Adipocyte (in vitro differentiated cells): ENCODE measurements at regions not wholly inside any gene's neighbourhood (a gene's known extent, or its start where the extent isn't known, plus 50 kb on each side); places are given as distances from the start of the nearest gene placed in this dataset.

Experiments
- DNase-seq: peaks from one replicate; pipeline ENCODE4 v3.0.0-alpha.2; 2015; ENCODE audit warnings: low read depth
- H3K27me3 ChIP-seq: replicated peaks from 2 replicates; pipeline ENCODE4 v1.7.0; 2013; ENCODE audit warnings: mild to moderate bottlenecking, low read length, moderate library complexity; ENCODE audit not compliant: control insufficient read depth, insufficient read depth
- H3K36me3 ChIP-seq: 2 replicates; pipeline ENCODE4 v1.7.0; 2013; ENCODE audit warnings: low read length, mild to moderate bottlenecking, moderate library complexity; ENCODE audit not compliant: control insufficient read depth, insufficient read depth, severe bottlenecking
- H3K4me1 ChIP-seq: 2 replicates; pipeline ENCODE4 v1.7.0; 2013; ENCODE audit warnings: mild to moderate bottlenecking, low read length, moderate library complexity; ENCODE audit not compliant: control insufficient read depth, insufficient read depth
- H3K4me3 ChIP-seq: 2 replicates; pipeline ENCODE4 v1.7.0; 2013; ENCODE audit warnings: mild to moderate bottlenecking, low read length, moderate library complexity
- H3K9ac ChIP-seq: 2 replicates; pipeline ENCODE4 v1.7.0; 2013; ENCODE audit warnings: mild to moderate bottlenecking, low read length, moderate library complexity
- H3K9me3 ChIP-seq: 2 replicates; pipeline ENCODE4 v1.7.0; 2013; ENCODE audit warnings: mild to moderate bottlenecking, low read length, moderate library complexity; ENCODE audit not compliant: control insufficient read depth

DNA sequence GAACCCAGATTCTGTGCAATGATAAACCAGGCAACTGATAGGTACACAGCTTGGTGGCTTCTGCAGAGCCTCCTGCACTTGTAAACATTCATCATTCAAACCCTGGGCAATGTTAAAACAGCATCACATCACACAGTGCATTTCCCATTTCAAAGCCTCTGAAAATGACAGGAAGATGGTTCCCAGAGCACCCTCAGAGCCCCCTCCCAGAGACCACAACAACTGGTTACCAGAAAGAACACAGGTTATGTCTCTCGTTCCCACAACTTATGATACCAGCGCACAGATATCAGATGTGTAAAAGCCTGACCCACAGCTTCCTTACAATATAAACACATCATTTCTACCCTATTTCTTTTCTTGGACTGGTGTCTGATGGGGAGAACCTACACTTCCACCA, 248.7 kb downstream of the AUH start:
- Histone ChIP-seq H3K4me3 (no peak overlapping the region), H3K9ac (no peak overlapping the region), H3K9me3 (peaks cover 20% of the 10 kb centered on the region), H3K27me3 (no peaks in the 10 kb centered on the region), H3K4me1 (peaks cover 21% of the 10 kb centered on the region), H3K36me3 (no peaks in the 10 kb centered on the region)
- no peak for DNase-seq

DNA sequence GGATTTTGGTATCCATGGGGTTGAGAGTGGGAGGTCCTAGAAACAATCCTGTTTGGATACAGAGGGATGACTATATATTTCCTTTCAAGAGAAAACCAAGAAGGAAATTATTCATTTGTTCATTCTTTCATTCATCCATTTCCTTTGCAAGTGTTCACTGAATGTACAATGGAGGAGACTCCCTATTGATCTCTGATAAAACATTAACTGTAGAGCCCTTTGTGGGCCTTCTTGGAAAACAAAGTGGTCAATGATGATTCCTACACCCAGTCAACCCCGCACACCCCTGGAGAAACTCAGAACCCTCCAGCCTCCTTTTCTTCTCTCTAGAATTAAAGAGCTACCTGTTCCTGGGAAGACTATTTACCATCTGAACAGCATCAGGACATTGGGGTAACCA, 247.3 kb downstream of the AUH start:
- Histone ChIP-seq H3K4me3 (no peak overlapping the region), H3K9ac (no peak overlapping the region), H3K27me3 (no peaks in the 10 kb centered on the region), H3K9me3 (peaks cover 20% of the 10 kb centered on the region), H3K36me3 (no peaks in the 10 kb centered on the region), H3K4me1 (peaks cover 34% of the 10 kb centered on the region)
- no peak for DNase-seq

DNA sequence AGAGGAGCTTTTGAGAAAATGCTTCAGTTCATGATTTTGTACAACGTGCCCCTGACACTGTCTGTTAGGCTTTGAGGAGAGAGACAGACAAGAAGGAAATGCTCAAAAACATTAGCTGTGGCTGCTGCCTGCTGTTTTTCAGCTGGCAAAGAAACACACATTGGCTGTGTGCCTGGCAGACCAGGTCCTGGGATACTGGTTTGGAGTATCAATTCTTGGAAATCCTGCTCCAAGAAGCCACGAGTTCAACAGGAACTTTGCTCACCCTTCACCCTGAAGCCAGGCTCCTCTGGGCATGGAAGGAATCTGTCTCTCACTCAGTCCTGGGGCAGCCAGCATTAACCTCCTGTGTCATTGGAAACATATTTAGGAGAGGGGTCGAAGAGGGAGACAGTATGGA, 245.5 kb downstream of the AUH start:
- Histone ChIP-seq H3K27me3 (no peaks in the 10 kb centered on the region), H3K4me3 (peak overlapping the region; percentile 36), H3K9me3 (peaks cover 6% of the 10 kb centered on the region), H3K4me1 (peaks cover 48% of the 10 kb centered on the region), H3K36me3 (no peaks in the 10 kb centered on the region), H3K9ac (peak overlapping the region; percentile 59)
- no peak for DNase-seq

DNA sequence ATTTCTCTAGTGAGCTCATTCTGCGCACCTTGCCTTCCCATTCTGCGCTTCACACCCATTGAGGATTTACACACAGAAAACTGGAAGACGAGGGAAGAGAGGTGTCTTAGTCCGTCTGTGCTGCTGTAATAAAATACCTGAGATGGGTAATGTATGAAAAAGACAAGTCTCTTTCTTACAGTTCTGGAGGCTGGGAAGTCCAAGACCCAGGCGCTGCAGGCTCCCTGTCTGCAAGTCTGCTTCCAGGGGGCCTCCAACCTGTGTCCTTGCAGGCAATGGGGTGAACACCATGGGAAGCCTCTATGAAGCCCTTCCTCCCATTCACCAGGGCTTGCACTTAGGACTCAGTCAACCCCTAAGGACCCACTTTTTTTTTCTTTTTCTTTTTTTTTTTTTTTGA, 245.0 kb downstream of the AUH start:
- peaks cover 48% of the 10 kb centered on the region for H3K4me1 ChIP-seq
- H3K9me3 ChIP-seq: peaks cover 6% of the 10 kb centered on the region
- H3K36me3 ChIP-seq: no peaks in the 10 kb centered on the region
- peak overlapping the region; percentile 59 for H3K9ac ChIP-seq
- DNase-seq: no peak
- H3K27me3 ChIP-seq: no peaks in the 10 kb centered on the region
- peak overlapping the region; percentile 36 for H3K4me3 ChIP-seq

DNA sequence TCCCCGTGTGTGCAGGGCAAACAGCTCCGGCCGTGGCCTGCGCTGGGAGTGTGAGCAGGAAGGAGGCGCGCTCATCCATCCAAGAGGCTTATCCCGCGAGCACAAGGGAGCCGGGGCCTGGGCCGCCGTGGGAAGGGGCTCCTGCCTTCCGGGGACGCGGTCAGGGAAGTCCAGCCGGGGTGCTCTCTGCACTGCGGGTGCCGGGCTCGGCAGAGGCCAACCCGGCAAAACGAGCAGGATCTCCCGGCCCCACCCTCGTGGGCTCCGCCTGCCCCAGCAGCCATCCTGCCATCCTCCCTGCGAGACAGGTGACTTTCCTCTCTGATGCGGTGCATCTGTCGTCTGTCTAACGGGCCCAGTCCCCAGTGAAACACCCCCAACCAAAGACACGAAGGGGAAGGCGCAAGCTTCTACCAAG, 244.2 kb downstream of the AUH start:
- DNase-seq: no peak
- Histone ChIP-seq H3K27me3 (no peaks in the 10 kb centered on the region), H3K4me3 (peak overlapping the region; percentile 72), H3K9me3 (peaks cover 6% of the 10 kb centered on the region), H3K36me3 (no peaks in the 10 kb centered on the region), H3K9ac (peak overlapping the region; percentile 91), H3K4me1 (peaks cover 48% of the 10 kb centered on the region)

DNA sequence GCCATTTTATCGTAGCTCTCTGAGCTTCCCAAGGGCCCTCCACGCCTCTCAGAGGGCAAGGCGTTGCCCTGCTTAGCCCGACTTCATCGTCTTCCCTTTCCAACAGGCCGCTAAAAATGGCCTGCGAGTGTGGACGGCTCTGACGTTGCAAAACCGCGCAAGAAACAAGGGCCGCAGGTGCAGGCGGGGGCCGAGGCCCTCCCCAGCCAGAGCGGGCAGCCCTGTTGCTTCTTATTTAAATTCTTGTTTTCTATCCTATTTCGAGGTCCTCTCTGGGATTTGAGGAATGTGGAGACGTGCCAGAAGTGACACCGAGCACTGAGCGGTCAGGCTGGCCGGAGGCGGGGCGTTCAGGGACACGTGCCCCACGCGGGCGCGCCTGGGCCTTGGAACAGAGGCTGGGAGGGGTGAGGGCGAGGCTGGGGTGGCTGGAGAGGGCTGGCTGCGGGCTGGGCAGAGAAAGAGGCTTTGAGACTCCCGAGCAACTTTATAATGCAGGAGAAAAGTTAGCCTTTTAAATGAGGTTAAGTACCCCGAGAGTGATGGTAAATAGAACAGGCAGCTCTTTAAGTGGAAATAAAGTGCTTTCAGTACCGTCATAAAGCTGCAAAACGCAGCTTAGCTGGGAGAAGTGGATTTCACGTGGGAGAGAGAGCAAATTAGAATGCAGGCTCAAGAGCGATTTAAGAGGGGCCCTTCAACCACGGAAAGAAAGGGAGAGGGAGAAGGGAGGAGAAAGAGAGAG, 243.6 kb downstream of the AUH start:
- H3K9me3 ChIP-seq: peaks cover 6% of the 10 kb centered on the region
- peak overlapping the region; percentile 72 for H3K4me3 ChIP-seq

DNA sequence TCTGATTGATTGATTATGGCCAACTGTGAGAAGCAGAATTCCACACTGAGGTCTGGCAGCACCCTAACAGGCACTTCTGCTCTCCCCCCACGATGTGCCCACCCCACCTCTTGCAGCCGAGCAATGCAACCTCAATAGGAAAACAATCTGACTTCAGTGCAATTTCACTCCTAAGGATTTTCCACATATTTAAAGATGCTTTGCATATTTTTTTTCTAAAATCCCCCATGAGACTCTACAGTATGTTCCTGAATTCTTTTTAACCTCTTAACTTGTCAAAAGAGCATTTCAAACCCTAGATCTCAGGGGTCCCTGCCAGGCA, 243.1 kb downstream of the AUH start:
- peaks cover 48% of the 10 kb centered on the region for H3K4me1 ChIP-seq
- H3K4me3 ChIP-seq: peak overlapping the region; percentile 72
- peak; percentile 33 for DNase-seq
- peak overlapping the region; percentile 91 for H3K9ac ChIP-seq
- H3K9me3 ChIP-seq: peaks cover 6% of the 10 kb centered on the region
- no peaks in the 10 kb centered on the region for H3K27me3 ChIP-seq
- H3K36me3 ChIP-seq: no peaks in the 10 kb centered on the region

More for the DNA sequence above, 243.6 kb downstream of the AUH start:
- peak; percentile 80 for DNase-seq
- Histone ChIP-seq H3K27me3 (no peaks in the 10 kb centered on the region), H3K9ac (peak overlapping the region; percentile 91), H3K36me3 (no peaks in the 10 kb centered on the region), H3K4me1 (peaks cover 48% of the 10 kb centered on the region)

DNA sequence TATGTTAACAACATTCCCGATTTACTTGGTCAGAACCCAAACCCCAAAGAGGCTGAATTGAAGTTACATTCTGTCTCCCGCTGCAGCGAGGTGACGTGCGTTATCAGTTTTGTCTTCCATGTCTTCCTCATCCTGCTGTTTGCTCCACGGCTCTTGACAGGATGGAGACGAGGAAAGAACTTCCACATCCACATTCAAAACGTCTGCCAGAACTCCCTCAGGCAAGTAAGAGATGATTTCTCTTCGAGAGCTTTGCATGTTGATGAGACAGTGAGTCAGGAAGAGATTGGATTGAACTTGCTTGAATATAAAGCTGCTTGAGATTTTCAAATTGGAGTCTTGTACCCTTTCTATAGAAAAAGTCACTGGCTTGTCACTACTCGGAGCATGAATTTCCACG, 242.6 kb downstream of the AUH start:
- Histone ChIP-seq H3K27me3 (no peaks in the 10 kb centered on the region), H3K36me3 (no peaks in the 10 kb centered on the region), H3K9me3 (peaks cover 6% of the 10 kb centered on the region), H3K4me3 (peak overlapping the region; percentile 72), H3K9ac (peak overlapping the region; percentile 91), H3K4me1 (peaks cover 48% of the 10 kb centered on the region)
- DNase-seq: peak; percentile 72

DNA sequence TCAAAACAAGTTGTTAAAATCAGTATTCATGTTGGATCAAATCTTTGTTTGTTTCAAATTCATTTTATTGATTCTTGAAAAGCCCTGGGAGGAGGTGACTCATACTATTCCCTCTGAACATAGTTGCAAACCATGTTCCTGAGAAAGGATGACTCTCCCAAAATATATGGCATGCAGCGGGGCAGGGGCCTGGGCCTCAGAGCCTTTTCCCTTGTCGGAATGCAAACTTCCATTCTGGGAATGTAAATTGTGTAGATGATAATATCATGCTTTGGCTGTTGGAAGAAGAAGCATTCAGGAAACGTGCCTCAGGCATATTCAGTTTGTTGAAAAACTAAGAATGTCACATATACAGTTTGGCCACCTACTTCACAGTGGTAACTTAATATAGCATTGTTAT, 242.0 kb downstream of the AUH start:
- Histone ChIP-seq H3K27me3 (no peaks in the 10 kb centered on the region), H3K4me1 (peaks cover 48% of the 10 kb centered on the region), H3K9me3 (peaks cover 8% of the 10 kb centered on the region), H3K4me3 (peak overlapping the region; percentile 72), H3K9ac (peak overlapping the region; percentile 91), H3K36me3 (no peaks in the 10 kb centered on the region)
- peak; percentile 76 for DNase-seq

DNA sequence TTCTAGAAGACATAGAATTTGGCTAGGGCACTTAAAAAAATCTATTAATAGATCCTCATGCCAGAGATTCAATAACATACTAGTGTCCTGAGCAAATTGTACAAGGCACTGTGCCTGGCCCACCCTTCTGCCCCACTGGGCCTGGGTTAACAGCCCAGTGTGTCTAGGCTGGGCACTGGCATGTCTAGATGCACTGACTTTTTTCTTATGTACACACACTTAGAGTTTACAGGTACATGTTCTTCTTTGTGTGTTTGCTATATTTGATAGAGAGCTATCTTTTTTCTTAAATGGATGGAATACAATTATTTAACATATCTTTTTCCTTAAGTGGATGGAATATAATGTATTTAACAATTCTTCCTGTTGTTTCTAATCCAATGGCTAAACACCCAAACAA, 241.5 kb downstream of the AUH start:
- Histone ChIP-seq H3K9ac (peak overlapping the region; percentile 91), H3K9me3 (peaks cover 14% of the 10 kb centered on the region), H3K4me3 (peak overlapping the region; percentile 72), H3K27me3 (no peaks in the 10 kb centered on the region), H3K36me3 (no peaks in the 10 kb centered on the region), H3K4me1 (peaks cover 48% of the 10 kb centered on the region)
- no peak for DNase-seq

DNA sequence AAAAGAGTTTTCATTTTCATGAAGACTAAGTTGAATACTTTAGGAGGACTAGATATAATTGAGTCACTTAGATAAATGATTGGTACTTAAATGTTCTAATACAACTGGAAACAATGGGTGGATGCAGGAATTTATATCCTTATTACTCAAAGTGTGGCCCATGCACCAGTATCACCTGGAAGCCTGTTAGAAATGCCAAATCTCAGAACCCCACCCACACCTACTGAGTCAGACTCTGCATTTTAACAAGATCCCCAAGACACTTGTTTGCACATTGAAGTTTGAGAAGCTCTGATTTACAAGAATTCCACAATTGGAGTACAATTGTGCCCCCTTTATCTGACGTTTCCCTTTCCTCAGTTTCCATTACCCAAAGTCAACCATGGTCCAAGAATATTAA, 239.0 kb downstream of the AUH start:
- H3K4me3 ChIP-seq: no peak overlapping the region
- peaks cover 29% of the 10 kb centered on the region for H3K4me1 ChIP-seq
- H3K36me3 ChIP-seq: no peaks in the 10 kb centered on the region
- no peaks in the 10 kb centered on the region for H3K27me3 ChIP-seq
- H3K9ac ChIP-seq: no peak overlapping the region
- DNase-seq: no peak
- H3K9me3 ChIP-seq: peaks cover 9% of the 10 kb centered on the region
